ENCODE measurements at regions not wholly inside any gene's neighbourhood (a gene's known extent, or its start where the extent isn't known, plus 50 kb on each side); places are given as distances from the start of the nearest gene placed in this dataset.

DNA sequence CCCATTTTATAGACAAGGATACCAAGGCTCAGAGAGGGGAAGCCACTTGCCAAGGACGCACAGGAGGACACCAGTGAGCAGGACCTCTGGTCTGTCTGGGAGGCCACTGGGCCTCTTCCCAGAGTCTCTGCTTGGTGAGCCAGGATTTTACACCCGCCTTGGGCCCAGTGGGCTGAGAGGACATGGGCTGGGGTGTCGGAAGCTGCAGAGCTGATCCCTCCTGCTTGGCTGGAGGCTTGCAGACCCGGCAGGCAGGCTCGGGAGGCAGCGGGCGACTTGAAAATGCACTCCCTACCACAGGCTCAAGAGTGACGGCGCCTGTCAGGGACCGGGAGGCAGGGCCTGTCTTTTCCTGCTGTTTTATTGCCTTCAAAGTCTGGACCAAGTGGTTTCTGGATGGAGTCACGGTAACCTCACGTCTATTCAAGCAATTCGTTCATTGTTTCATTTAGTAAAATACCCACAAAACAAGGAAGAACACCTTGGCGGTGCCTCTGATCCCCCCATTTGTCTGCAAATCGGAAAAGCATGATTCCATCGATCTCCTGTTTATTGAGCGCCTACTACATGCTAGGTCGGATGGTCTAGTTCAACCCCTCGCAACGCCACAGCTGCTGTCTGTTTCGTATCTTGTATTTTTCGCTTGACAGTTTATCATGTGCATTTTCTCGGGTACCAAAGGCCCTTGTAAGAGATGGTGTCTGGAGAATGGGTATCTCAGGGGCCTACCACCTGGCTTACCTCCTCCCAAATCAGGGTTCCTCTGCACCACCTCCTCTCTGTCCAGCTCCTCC is 108.1 kb upstream of the IER5L start:
- no peak for DNase-seq (ENCODE audit: low read depth in 2 of 2)

DNA sequence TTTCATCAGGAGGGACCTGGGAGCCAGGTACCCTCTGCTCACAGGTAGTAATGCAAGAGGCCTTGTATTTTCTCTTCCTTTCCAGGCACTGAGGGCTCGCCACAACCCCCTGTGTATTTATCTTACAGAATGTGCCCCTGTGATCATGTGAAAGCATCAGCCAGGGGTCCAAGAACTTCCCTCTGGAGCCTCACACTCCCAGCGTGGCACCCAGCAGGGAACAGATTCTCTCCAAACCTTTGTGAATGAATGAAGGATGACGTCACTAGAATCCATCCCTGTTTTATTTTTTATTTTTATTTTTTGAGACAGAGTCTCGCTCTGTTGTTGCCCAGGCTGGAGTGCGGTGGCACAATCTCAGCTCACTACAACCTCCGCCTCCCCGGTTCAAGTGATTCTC is 107.3 kb upstream of the IER5L start:
- DNase-seq (ENCODE audit: low read depth in 2 of 2): no peak

DNA sequence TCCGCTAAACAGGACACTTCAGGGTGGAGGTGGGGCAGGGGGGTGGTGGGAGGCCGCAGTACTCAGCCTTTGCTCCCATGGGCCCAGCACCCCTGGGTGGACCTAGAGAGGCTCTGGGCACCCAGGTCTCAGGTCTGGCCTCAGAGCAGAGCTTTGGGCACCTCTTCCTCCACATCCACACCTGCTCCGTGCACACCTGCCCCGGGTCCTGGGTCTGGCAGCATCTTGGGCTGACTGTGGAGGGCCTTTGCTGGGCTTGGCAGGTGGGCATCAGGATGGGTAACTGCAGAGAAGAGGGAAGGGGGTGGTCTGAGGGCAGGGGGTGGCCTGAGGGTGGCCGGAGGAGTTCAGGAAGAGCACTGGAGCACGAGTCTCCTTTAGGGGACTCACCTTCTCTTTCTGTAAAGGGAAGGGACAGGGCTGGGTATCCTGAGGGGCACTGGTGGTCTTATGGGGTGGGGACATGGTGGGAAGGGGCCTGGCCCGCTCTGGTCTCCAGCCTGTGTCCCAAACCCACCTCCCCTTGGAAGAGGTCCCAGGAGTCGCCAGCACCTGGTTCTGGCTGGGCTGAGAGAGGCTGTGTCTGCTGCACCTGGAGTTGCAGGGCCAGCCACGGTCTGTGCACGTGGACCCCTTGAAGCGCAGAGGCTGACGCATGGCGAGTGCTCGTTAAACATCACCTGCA is 106.7 kb upstream of the IER5L start:
- DNase-seq (ENCODE audit: low read depth in 2 of 2): no peak

DNA sequence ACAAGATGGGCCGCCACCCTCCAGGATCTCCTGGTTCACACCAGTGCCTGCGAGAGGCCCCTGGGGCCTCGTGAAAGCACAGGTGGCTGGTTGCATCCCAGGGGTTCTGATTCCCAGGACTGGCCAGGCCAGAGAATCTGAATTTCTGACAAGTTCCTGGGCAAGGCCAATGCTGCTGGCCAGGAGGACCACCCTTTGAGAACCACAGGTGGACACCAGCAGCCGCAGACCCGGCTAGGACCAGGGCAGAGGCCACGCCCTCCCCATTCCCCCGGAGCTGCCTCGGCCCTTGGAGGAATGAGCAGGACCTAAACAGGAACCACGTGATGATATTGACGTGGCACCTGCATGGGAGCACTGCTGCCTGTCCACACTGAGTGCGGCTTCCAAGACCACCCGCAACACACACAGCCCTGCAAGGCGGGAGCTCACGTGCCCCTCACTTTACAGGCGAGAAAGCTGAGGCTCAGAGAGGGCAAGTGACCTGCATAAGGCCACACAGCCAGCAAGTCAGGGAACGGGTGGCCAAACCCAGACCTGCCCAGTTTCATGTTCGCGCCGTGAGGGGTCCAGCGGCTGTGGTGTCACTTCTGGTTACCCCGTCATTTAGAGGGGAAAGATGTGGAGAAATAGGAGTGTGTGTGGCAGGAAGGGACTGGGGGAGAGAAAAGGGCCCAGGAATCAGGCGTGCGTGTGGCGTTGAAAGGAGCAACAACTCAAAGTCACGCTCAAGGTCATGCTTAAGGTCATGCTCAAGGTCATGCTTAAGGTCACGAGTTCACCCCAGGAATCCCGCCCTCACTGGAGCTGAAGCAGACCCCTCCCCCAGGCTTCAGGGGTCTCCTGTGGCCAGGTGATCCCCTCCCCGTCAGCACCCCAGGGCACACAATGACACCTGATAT is 105.9 kb upstream of the IER5L start:
- no peak for DNase-seq (ENCODE audit: low read depth in 2 of 2)

DNA sequence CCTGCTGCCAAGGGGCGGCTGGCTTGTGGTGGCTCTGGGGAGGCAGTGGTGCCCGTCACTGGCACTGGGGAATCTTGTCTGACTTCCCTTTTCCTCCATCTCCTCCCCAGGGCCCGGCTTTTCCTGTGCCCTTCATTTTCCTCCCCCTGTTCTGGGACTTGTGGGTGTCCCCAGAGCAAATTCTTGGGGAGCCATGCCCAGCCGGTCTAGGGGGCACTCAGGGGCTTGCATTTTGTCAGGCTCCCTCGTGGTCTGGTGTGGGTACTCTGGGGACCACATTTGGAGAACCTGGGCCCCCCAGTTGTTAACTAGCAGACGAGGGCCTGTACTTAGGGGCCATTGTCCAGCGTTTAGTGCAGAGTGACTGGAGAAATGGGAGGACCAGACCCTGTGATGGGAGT is 105.2 kb upstream of the IER5L start:
- DNase-seq (ENCODE audit: low read depth in 2 of 2): no peak

DNA sequence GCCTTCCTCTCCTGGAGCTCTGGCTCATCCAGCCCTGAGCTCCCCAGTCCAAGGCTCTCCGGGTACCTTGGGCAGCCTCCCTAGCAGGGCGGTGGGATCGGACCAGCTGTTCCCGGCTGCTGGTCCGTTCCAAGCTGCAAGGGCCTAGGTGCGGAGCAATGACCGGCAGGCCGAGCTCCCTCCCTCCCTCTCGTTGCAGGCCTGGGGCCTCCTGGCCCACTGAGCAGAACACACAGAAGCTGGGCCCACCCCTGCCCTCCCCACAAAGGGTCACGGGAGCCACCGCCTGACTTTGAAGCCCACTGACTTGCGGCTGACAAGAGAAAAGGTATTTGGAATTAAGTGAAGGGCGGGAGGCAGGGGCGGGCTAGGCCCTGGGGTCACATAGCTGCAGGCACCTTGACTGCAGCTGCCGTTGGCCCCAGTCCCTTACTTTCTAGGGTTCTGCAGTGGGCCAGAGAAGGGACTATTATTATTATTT is 104.7 kb upstream of the IER5L start:
- DNase-seq (ENCODE audit: low read depth in 2 of 2): no peak

DNA sequence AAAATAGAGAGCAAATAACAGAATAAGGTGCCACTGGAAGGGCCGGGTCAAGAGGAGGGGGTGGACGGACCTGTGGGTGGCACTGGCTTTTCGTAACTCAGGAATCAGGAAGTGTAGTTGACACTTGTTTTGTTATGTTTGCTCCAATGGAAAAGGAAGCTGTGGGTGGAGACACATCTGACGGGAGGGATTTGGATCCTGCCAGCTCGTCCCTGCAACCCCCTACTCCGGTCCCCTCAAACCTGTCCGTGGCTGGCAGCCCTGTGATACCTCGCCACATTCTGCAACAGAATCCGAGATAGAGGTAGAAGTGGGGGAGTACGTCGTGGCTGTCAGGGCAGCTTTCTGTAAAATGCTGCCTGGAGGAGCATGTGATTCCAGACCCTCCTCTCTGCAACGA is 104.2 kb upstream of the IER5L start:
- DNase-seq (ENCODE audit: low read depth in 2 of 2): no peak

DNA sequence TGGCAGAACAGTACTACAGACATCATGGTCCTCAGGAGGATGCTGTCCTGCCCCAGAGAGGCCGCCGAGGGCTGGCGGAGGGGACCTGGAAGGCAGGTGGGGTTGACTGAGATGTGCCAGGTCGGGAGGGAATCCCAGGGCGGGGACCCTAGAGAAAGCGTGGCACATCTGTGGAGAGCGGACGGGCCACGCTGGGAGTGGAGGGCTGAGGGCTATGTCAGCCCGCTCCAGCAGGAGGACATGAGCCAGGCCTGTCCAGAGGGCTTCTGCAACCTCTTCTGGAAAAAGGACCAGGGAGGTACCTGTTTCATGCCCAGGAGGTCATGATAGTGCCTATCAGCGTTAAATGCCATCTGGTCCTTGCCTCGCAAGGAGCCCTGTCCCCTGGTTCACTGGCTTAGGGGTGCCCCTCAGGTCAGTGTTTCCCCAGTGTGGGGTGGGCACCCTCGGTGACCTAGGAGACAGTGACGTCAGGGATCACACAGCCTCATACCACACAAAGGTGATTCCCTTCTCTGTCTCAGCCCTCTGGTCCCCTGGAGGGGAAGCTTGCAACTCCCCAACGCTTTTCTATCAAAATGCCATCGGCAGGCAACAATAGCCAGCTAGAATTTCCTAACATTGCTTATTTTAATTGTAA is 103.6 kb upstream of the IER5L start:
- no peak for DNase-seq (ENCODE audit: low read depth in 2 of 2)

DNA sequence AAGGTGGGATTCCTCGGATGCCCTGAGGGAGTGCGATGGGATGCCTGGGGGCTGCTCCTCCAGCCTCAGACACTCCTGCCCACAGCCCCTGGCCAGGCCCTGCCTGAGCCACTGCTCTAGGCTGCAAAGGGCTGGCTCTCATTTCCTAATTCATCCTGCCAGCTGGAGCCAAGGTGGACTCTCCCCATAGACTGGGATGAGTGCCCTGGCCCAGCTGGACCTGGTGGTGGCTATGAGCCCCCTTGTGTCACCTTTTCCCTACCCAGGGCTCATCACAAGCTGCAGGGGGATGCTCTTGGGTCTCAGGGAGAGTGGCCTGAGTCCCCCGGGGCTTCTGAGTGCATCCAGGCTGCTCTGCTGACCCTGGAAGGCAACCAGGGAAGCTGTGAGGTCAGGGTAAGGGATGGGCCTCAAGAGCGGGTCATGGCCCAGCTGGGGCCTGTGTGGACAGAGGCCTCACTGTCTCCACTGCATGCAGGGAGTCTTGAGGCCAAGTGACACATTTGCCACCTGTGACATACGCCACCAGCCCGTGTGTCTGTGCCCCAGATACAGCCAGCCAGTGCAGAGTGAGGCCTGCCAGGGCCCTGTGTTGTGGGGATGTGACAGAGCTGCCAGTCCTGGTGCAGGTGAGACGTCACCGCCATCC is 102.7 kb upstream of the IER5L start:
- DNase-seq (ENCODE audit: low read depth in 2 of 2): no peak

DNA sequence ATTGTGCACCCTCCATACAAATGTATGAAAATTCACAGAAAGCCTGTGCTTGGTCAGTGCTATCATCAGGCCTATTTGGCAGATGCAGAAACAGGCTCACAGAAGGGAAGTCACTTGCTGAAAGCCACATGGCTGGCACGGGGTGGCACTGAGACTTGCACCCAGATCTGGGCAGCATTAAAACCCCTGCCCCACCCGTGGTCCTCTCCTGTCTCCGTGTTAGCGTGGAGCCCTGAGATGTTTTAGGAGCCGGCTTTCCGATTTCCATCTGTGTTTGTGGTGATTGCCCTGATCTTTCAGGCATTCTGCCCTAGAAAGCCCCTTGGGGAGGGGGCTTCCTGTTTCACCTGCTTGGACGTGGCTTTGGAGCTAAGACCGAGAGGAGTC is 102.2 kb upstream of the IER5L start:
- no peak for DNase-seq (ENCODE audit: low read depth in 2 of 2)

DNA sequence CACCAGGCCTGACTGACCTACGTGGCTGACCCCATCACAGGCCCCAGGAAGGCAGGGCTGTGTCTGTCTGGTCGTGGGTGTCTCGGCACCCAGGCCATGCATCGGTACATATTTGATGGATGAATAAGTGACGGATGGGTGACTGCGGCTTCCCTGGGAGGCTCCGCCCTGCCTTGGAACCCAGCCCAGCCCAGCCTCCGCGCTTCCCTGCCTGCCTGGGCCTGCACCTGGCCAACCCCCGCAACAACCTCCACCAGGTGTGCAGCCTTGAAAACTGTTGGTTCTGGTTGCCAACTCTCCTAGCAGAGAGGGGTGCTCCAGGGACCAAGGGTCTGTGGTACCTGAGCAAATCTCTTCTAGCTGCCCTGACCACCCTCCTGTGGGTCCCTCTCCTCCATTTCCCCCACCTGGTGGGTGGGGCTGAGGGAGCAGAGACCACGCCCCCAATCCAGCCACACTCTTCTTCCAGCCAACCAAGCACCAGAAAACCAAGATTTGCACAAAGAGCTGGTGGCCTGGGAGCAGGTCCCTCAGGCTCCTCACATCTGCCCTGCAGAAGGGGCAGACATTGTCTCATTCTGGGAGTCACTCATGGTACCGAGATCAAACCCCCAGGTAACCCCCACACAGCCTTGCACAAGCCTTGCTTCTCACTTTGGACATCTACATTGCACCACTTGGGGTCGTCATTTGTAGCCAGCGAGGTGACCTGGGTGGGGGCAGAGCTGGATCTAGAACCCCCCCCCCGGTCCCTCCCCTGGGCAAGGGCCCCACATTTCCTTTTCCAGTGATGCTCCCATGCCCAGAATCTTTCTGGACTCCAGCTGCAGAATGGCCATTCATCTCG is 100.6 kb upstream of the IER5L start:
- no peak for DNase-seq (ENCODE audit: low read depth in 2 of 2)

DNA sequence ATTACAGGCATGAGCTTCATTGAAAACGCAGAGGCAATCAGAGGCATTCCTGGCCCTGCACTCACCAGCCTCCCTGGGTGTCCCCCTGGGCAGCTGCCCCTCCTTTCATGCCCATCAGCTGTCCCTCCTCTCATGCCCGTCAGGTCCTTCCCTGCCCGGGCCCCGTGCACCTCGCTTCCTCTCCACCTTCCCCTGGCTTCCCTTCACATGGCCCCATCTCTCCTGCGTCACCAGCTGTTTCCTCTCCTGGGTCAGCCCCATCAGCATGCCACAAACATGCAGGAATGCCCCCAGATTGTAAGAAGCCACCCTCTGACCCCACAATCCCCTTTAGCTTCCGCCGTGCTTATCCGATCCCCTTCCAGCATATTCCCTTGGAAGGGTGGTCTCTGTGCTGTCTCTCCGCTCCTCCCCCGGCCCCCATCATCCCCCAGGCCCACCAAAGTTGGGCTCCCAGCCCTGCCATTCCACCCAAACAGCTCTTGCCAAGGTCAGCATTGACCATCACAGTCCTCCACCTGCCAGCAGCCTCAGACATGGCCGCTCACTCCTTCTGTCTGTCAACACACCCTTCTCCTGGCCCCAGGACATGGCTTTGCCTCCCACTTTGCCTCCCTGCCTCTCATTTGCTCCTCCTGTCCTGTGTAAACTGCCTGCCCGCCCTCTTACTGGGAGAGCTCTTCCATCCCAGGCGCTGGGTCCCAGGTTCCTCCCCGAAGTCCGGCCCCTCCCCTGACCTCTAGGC is 98.6 kb upstream of the IER5L start:
- DNase-seq (ENCODE audit: low read depth in 2 of 2): no peak

DNA sequence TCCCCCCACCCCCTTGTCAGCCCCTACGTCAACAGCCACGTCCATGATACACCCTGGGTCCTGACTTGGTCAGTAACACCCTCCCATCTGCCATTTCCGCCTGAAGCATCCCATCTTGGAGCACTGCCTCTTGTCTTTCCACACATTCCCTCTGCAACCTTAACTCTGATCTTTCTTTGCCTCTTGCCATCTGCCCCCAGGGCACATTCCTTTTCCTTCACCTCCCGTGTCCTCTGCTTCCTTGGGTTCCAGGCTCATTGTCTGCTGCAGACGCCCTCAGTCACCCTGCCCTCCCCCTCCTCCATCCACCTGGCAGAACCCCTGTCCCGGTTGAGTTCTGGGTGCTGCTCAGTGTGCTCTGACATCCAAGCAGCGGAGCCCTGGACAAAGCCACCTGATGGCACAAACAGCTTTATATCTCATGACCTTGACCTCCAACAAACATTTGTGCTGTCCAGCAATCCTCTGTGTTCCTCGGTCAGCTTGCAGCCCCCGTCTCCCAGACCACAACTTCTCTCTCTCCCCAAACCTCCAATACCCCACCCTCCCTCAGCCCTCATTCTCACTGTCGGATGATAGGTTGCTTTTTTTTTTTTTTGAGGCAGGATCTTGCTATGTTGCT is 97.7 kb upstream of the IER5L start:
- no peak for DNase-seq (ENCODE audit: low read depth in 2 of 2)

DNA sequence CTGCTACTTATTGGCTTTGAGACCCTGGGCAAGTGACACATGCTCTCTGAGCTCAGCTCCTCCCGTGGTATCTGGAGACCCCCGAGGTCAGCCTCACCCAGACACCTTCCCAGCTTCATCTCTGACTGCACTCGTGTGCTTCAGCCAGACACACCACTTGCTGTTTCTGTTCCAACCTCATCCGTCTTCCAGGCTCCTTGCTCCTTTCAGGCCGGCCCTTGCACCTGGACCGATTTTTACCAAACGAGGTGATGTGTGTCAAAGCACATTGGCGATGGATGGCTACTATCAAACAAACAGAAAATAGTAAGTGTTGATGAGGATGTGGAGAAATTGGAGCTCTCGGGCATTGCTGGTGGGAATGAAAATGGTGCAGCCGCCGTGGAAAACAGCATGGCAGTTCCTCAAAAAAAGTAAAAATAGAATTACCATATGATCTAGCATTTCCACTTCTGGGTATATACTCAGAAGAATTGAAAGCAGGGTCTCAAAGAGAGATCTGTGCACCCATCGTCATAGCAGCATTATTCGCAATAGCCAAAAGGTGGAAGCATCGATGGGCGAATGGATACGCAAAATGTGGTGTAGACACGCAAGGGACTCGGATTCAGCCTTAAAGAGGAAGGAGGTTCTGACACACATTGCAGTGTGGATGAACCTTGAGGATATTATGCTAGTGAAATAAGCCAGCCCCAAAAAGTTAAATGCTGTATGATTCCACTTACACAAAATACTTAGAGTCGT is 96.1 kb upstream of the IER5L start:
- no peak for DNase-seq (ENCODE audit: low read depth in 2 of 2)

DNA sequence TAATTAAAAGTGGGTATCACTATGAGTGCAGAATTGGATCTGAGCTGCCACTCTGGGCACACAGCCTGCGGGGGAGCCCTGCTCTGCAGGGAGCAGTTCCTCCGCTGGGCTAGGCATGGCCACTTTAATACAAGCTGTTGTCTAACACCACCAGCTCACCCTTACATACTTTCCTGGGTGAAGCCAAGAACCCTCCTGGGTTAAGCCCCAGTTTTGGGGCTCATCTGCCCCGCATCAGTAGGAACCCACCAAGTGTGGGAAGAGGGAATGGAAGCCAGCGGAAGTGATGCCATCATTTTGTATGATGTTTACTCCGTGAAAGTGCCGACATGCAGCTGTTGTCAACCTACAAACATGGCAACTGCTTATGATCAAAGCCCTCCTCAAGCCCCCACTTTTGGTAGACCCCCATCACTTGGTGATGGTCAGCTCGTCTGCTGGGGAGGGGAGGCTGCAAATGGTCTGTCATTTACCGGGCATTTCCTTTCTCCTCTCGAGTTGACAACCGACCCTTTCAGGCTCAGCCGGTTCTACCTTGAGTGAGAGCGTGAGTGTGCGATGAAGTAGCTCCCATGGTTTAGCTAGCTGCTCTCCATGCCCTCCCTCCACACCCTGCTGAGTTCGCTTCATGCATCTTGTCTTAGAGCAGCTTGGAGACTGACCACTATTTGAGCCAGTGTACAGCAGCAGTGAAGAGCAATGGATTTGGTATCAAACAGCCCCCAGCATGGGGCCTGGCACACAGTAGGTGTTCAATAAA is 95.3 kb upstream of the IER5L start:
- DNase-seq (ENCODE audit: low read depth in 2 of 2): no peak

DNA sequence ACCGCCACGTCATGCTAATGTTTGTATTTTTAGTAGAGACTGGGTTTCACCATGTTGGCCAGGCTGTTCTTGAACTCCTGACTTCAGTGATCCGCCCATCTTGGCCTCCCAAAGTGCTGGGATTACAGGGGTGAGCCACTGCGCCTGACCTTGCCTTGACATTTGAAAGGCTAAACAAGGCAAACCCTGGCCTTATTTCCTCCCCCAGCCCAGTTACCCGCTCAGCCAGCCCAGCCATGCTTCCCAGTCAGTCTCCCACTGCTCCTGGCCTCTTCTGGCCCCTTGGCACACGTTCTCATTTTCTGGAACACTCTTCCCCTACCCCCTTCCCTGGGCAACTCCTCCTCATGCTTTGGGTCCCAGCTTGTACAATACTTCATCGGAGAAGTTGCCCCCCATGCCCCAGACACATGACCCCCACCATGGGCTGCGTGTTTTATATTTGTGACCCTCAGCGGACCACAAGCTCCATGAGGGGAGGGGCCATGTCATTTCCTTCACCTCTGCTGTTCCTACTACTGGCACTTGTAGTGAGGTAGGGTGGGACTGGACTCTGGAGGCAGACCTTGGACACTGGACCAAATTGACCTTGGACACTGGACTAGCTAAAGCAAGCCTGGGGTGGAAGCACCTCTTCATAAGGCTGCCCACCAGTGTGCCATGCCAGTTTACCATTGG is 94.4 kb upstream of the IER5L start:
- no peak for DNase-seq (ENCODE audit: low read depth in 2 of 2)

DNA sequence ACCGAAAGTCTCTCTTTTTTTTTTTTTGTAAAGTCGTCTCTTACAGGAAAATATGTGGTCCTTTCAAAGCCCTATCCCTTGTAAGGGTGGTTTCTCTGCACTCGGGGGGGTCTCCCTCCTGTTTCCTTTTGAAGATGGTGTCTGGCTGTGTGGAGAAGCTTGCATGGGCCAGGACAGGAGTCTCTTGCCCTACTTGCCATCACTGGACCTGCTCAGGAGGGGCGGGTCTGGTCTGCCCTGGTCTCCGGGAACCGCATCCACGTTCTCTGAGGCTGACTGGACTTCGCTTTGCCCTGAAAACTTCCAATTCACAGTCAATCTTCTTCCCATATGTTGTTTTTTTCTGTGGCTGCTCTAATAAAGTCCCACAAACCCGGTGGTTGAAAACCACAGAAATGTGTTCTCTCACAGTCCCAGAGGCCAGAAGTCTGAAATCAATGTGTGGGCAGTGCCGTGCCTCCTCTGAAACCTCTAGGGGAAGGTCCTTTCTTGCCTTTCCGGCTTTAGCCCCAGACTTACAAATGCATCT is 92.9 kb upstream of the IER5L start:
- no peak for DNase-seq (ENCODE audit: low read depth in 2 of 2)
